Central memory CD4-positive, alpha-beta T cell (primary cell): ENCODE measurements at regions not wholly inside any gene's neighbourhood (a gene's known extent, or its start where the extent isn't known, plus 50 kb on each side); places are given as distances from the start of the nearest gene placed in this dataset.
"Not testable (repeated sequence)": the region's sequence is repeated elsewhere in the genome, so short reads cannot be mapped to it uniquely, and the experiment has no call there.

Experiments
- DNase-seq: peaks from one replicate; pipeline ENCODE4 v3.0.0; 2022

- DNase-seq, result no peak
These were observed 68.7 kb downstream of the VSIG4 start for GRCh38 chrX:65971151-65971550.

- not testable (repeated sequence) for DNase-seq
These were observed 72.7 kb downstream of the VSIG4 start for GRCh38 chrX:65967159-65967558.

GRCh38 chrX:65961714-65962113, 78.2 kb downstream of the VSIG4 start:
- no peak for DNase-seq

- DNase-seq, result no peak
These were observed 91.8 kb downstream of the VSIG4 start for GRCh38 chrX:65948103-65948502.

- no peak for DNase-seq
These were observed 98.1 kb downstream of the VSIG4 start for GRCh38 chrX:65941775-65942174.

- no peak for DNase-seq
These were observed 106.7 kb downstream of the VSIG4 start for GRCh38 chrX:65933085-65933589.

- DNase-seq, result no peak
These were observed 107.5 kb downstream of the VSIG4 start for GRCh38 chrX:65932173-65933084.

- no peak for DNase-seq
These were observed 111.4 kb downstream of the VSIG4 start for GRCh38 chrX:65928522-65928921.

- not testable (repeated sequence) for DNase-seq
These were observed 112.5 kb downstream of the VSIG4 start for GRCh38 chrX:65927386-65927785.

- peak; percentile 72 for DNase-seq
These were observed 113.5 kb downstream of the VSIG4 start for GRCh38 chrX:65926095-65927019.

- no peak for DNase-seq
These were observed 114.3 kb downstream of the VSIG4 start for GRCh38 chrX:65925592-65925991.

- DNase-seq, result no peak
These were observed 114.9 kb downstream of the VSIG4 start for GRCh38 chrX:65925005-65925404.

- no peak for DNase-seq
These were observed 118.5 kb downstream of the VSIG4 start for GRCh38 chrX:65921363-65921762.

- DNase-seq, result no peak
These were observed 119.3 kb downstream of the VSIG4 start for GRCh38 chrX:65920620-65921019.

- no peak for DNase-seq
These were observed 129.0 kb downstream of the VSIG4 start for GRCh38 chrX:65910899-65911298.

GRCh38 chrX:65903750-65904149, 136.1 kb downstream of the VSIG4 start:
- DNase-seq, result no peak

GRCh38 chrX:65902011-65902410, 137.9 kb downstream of the VSIG4 start:
- DNase-seq, result no peak

- DNase-seq, result no peak
These were observed 138.7 kb downstream of the VSIG4 start for GRCh38 chrX:65900850-65901844.

GRCh38 chrX:65894133-65894532, 145.7 kb downstream of the VSIG4 start:
- peak; percentile 19 for DNase-seq

GRCh38 chrX:65891817-65892216, 148.1 kb downstream of the VSIG4 start:
- not testable (repeated sequence) for DNase-seq

GRCh38 chrX:65888150-65888549, 151.7 kb downstream of the VSIG4 start:
- not testable (repeated sequence) for DNase-seq

- DNase-seq, result no peak
These were observed 156.3 kb downstream of the VSIG4 start for GRCh38 chrX:65883556-65883955.
